SKM-1 (cell line): ENCODE measurements at regions not wholly inside any gene's neighbourhood (a gene's known extent, or its start where the extent isn't known, plus 50 kb on each side); places are given as distances from the start of the nearest gene placed in this dataset.

ENCODE experiments used
- DNase-seq: peaks from one replicate; lab custom pipeline; 2025; ENCODE audit not compliant: unreplicated experiment; lab: John Stamatoyannopoulos, UW

DNA sequence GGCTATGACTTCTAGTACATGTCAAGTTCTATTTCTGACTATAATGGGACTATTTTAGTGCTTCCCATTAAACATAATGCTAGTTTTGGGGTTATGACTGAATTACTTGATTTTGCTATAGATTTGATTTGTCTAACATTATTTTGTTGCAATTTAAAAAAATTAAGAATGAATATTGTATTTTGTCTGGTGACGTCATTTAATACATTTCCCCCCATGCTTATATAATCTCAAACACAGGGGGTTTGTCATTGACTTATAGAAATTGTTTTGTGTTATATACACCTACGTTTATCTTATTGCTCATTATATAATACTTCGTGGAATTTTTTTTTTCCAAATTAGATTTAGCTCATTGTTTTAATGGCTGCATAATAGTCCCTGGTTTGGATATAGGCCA, 270.3 kb upstream of the VLDLR start:
- DNase-seq: no peak

DNA sequence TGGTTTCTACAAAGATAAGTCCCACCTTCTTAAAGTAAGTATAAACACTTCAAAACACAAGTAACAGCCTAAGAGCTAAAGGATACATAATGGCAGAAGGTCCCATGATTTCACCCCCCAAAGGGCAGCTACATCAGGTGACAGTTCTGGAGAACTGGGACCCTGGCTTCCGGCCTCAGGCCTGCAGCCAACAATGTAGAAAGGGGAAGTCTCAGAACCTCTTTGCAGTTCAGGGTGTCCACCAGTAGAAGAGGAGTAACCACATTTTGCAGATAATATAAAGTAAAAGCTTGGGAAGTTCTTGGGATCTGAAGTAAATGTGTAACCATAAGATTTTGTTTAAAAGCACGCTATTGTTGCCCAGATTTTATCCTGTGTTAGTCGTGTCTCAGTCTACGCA, 267.4 kb upstream of the VLDLR start:
- DNase-seq: no peak

GRCh38 chr9:2354856-2355696, 266.5 kb upstream of the VLDLR start:
- no peak for DNase-seq

- DNase-seq: no peak
These were observed 265.9 kb upstream of the VLDLR start for GRCh38 chr9:2355697-2355983.

GRCh38 chr9:2356041-2356790, 265.4 kb upstream of the VLDLR start:
- DNase-seq: no peak

- no peak for DNase-seq
These were observed 261.6 kb upstream of the VLDLR start for GRCh38 chr9:2359891-2360471.

DNA sequence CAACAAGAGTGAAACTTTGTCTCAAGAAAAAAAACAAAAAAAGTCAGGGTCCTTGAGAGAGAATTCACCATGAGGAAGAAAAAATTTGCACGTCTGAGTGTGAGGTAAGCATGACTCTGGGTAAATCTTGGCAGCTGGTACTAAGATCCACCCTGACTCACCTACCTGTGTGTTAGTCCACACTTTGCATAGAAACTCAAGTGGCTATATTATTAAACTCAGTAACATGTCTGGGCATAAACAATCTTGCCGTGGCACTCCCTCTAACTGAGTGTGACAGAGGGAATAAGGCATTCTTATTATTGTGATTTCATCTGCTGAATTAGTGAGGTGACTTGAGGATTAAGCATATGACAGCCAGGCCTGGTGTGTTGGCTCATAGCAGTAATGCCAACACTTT, 259.4 kb upstream of the VLDLR start:
- DNase-seq: no peak

DNA sequence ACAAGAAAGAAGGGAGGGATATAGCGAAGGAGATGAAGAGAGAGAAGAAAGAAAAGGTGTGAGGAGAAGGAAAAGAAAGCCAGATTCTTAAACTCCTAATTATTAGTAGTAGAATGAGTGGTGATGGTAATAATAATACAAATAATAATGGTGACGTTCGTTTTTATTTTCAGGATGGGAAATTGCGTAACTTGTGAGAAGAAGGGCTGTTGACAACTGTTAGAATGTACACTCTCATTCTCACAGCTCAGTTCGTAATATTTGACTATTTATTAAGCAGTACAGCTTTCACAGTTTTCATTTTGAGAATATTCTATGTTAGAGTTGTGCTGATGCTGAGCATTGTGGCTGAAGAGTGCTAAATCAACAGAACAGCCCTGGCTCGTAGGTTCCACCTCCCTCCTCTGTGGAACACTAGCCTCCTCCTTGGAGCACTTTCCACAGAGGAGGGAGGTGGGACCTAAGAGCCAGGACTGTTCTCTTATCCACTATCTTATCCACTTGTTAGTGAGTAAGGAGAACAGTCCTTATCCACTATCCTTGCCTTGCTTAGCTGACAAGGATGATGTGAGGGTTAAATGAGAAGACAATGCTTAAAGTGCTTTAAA, 258.3 kb upstream of the VLDLR start:
- DNase-seq: no peak

GRCh38 chr9:2363781-2364180, 257.8 kb upstream of the VLDLR start:
- no peak for DNase-seq

DNA sequence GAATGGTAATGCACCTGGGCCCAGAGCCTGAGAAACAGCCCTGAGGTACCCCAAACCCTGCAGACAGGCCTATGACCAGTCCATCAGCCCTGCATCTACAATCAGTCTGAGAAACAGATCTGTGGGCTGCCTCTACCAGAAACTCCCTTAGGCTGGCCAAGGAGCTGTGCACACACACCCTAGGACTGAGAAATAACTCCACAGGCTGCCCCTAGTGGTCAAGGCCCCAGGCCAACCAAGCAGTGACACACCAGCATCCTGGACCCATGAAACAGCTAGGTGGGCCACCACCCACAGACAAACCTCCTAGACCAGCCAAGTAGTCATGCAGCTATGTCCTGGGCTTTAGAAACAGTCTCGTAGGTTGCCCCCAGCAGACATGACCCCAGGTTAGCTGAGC, 253.6 kb upstream of the VLDLR start:
- DNase-seq: no peak

GRCh38 chr9:2373648-2374047, 247.9 kb upstream of the VLDLR start:
- no peak for DNase-seq

GRCh38 chr9:2375114-2375513, 246.5 kb upstream of the VLDLR start:
- DNase-seq: no peak

DNA sequence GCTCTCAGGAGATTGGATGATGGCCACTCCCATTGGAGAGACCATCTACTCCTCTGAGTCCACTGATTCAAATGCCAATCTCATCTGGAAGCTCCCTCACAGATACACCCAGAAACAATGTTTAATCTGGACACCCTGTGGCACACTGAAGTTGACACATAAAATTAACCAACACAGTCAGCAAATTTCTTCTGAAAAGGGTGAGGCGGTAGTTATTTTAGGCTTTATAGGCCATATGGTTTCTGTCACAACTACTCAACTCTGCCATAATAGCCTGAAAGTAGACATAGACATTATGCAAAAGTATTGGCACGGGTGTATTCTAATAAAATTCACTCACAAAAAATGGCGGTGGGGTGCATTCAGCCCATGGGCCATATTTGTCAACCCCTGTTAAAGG, 244.5 kb upstream of the VLDLR start:
- no peak for DNase-seq

- no peak for DNase-seq
These were observed 243.8 kb upstream of the VLDLR start for GRCh38 chr9:2377834-2378233.

DNA sequence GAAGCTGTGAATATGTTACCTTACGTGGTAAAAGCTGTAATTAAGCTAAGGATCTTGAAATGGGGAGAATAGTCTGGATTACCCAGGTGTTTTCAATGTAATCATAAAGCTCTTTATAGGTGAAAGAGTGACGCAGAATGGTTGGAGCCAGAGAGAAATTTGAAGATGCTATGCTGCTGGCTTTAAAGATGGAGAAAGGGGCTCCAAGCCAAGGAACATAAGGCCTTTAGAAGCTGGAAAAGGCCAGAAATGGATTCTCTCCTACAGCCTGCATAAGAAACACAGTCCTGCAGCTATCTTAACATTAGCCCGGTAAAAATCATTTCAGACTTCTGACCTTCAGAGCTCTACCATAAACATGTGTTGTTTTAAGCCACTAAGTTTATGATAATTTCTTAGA, 243.3 kb upstream of the VLDLR start:
- no peak for DNase-seq

DNA sequence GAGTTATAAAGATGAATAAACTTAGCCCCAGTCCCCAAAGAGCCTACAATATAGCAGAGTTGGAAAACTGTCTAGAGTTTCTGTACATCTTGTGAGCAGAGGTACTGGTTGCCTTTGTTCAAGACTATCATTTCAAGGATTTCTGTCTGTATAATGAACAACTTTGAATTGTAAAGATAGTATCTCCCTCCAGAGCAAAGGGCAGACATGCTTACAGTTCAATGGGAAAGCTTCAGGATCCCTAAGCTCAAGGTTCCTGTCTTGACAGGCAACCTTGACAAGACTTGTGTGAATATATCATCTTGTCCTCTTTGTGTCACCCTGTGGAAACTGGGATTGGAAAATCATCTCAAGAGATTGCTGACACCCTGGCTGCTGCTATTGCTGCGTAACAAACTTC, 242.8 kb upstream of the VLDLR start:
- no peak for DNase-seq

GRCh38 chr9:2384741-2385140, 236.8 kb upstream of the VLDLR start:
- no peak for DNase-seq

- no peak for DNase-seq
These were observed 235.8 kb upstream of the VLDLR start for GRCh38 chr9:2385746-2386145.

- DNase-seq: no peak
These were observed 235.0 kb upstream of the VLDLR start for GRCh38 chr9:2386566-2386965.

DNA sequence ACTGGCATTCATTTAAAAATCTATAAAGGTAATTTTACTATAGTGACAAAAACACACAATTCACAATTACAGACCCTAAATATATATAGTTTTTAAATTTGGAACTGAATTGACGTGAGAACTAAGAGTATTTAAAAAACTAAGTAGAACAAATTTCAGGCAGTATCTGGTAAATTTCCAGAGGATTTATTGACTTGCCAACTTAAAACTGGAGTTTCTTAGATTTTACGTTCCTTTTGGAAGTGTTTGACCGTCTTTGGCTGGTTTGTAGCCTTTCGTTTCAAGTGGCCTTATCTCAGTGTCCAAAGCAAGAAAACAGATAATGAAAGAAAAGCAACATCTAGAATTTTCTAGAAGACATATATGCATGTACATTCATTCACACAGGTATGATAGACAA, 234.4 kb upstream of the VLDLR start:
- no peak for DNase-seq

DNA sequence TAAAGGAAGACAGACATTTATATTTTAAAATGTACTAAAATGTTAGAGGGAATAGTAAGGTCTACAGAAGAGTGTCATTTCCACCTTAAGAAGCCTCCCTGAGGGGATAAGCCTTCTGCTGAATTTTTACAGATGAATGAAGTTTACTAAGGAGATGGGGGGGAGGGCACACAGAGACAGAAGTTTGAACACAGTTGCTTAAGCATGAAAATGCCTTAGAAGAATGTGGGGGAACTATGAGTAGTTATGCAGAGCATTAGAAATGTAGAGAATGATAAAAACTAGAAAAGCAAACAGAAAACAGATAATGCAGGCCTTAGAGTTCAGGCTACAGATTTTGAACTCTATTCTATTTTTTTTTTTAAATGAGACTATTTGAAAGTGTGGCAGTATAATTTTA, 232.2 kb upstream of the VLDLR start:
- DNase-seq: no peak

- no peak for DNase-seq
These were observed 231.6 kb upstream of the VLDLR start for GRCh38 chr9:2390028-2390427.
